GM12878 (cell line): ENCODE measurements at regions not wholly inside any gene's neighbourhood (a gene's known extent, or its start where the extent isn't known, plus 50 kb on each side); places are given as distances from the start of the nearest gene placed in this dataset.

Source experiments
- KDM1A ChIP-seq: fragments of 200-600 bp; sonication (generic); IDR thresholded peaks from 2 replicates; pipeline ENCODE4 v1.6.1; 2016; ENCODE audit warnings: borderline replicate concordance
- MEF2A ChIP-seq: IDR thresholded peaks from 2 replicates; pipeline ENCODE4 v1.6.1; 2011; ENCODE audit warnings: low read depth, mild to moderate bottlenecking, low read length, moderate library complexity; ENCODE audit not compliant: insufficient read depth
- NBN ChIP-seq: fragments of 450-650 bp; IDR thresholded peaks from 2 replicates; pipeline ENCODE4 v1.6.1; 2016
- YY1 ChIP-seq: IDR thresholded peaks from 2 replicates; pipeline ENCODE4 v1.6.1; 2011; ENCODE audit warnings: low read depth, mild to moderate bottlenecking, low read length

- TF ChIP-seq YY1, result no peak
- no peak for TF ChIP-seq NBN
- TF ChIP-seq KDM1A, result no peak
- no peak for TF ChIP-seq MEF2A
These were observed 99.2 kb upstream of the GRIK3 start for GRCh38 chr1:37133276-37134145.
